Urothelium cell line (cell line): ENCODE measurements at regions not wholly inside any gene's neighbourhood (a gene's known extent, or its start where the extent isn't known, plus 50 kb on each side); places are given as distances from the start of the nearest gene placed in this dataset.

ENCODE experiments used
- DNase-seq: peaks from one replicate; pipeline ENCODE4 v3.0.0; 2011; ENCODE audit warnings: low spot score, mixed read lengths
- FAIRE-seq: peaks from 2 replicates; lab custom pipeline; 2011; peaks lifted over from hg19 to GRCh38; lab: Jason Lieb, UNC

DNA sequence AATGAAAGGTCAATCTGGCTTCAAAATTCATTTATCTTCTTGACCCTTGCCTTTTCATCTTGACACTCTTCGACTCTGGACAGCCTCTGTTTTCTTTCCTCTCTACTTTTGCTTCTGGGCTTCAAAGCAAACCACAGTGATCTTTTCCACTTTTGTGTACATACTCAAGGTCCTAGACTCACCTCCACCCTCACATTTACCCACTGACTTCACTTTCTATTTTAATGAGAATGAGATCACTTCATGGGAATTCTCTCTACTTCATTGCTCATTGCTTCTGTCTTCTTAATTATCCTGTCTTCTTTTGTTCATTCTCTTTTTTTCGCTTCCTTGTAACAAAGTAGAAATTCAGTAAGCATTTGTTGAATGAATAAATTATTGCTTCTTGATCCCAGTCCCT is 330.1 kb upstream of the HAND2 start:
- no peak for FAIRE-seq

GRCh38 chr4:173859091-173859713 is 329.2 kb upstream of the HAND2 start:
- DNase-seq (no peak), FAIRE-seq (no peak)

More for the DNA sequence above, 330.1 kb upstream of the HAND2 start:
- no peak for DNase-seq

DNA sequence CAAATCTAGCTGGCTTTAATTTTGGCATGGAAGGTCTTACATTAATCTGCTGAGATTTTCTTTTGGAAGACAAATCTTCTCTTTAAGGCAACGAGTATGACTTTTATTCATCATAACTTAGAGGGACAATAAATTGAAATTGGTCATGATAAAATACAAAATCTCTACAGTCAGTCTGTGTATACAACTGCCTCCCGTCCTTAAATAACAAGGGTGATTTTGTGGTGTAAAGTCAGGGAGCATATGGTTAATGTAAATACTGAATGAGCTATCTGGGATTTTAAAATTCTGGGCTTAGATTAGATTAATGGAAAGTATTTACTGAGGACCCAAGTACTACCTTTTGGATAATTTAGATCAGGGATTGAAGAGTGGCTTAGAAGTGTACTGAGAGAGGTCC is 328.4 kb upstream of the HAND2 start:
- no peak for FAIRE-seq

DNA sequence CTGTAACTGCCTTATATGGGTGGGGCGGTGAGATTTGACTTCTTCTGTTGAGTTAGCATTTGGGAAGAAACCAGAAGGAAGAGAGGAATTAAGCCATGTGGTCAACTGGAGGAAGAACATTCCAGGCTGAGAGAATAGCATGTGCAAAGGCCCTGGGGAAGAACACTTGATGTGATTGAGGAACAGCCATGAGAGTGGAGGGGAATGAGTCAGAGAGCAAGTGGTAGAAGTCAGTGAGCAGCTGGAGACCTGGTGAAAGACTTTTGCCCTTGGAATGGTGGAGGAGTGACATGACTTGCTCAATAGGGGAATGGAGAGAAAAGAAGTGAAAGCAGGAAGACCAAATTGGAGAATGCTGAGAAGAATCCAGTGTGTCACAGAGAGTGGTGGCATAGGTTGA is 327.8 kb upstream of the HAND2 start:
- FAIRE-seq (no peak), DNase-seq (no peak)

More for the DNA sequence above, 328.4 kb upstream of the HAND2 start:
- DNase-seq: no peak

- DNase-seq: no peak
- no peak for FAIRE-seq
Observed at GRCh38 chr4:173855015-173855414, 325.0 kb upstream of the HAND2 start.

GRCh38 chr4:173852775-173853174 is 322.7 kb upstream of the HAND2 start:
- FAIRE-seq (no peak), DNase-seq (no peak)

- FAIRE-seq (no peak), DNase-seq (no peak)
Observed at GRCh38 chr4:173845580-173845979, 315.6 kb upstream of the HAND2 start.

- no peak for DNase-seq
- FAIRE-seq: no peak
Observed at GRCh38 chr4:173839865-173840264, 309.8 kb upstream of the HAND2 start.

GRCh38 chr4:173837517-173837916 is 307.5 kb upstream of the HAND2 start:
- DNase-seq (no peak), FAIRE-seq (no peak)

DNA sequence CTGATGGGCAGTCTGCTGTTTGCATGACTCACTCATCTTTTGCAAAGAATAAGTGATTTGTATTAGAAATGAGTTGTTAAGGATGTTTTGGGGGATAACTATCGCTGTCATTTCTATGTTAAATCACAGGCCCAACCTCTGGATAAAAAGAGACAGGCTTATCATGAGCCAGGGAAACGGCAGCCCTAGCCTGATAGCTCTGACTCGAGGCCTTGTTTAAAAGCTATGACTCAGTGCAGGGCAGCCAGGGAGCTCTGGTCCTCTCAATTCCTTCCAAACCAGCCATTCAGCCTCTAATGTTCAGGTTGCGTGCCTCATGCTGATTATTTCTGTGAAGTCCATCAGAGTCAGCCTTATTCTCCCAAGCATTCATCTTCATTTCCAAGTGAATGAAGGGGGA is 305.9 kb upstream of the HAND2 start:
- peak; percentile 13 for DNase-seq
- no peak for FAIRE-seq

GRCh38 chr4:173834151-173834550 is 304.1 kb upstream of the HAND2 start:
- no peak for DNase-seq
- no peak for FAIRE-seq

DNA sequence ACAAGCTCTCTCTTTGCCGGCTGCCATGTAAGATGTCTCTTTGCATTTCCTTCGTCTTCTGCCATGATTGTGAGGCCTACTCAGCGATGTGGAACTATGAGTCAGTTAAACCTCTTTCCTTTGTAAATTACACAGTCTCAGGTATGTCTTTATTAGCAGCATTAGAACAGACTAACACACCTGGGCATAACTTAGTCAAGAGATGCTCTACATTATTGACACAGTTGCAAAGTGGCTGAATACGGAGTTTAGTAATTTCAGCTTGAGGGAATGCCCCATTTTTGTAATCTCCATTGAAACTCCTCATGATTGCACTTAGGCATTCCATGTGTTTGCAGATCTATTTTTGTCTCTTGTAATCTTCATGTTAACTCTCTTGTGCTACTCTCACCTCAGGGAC is 299.5 kb upstream of the HAND2 start:
- no peak for DNase-seq
- FAIRE-seq: no peak

DNA sequence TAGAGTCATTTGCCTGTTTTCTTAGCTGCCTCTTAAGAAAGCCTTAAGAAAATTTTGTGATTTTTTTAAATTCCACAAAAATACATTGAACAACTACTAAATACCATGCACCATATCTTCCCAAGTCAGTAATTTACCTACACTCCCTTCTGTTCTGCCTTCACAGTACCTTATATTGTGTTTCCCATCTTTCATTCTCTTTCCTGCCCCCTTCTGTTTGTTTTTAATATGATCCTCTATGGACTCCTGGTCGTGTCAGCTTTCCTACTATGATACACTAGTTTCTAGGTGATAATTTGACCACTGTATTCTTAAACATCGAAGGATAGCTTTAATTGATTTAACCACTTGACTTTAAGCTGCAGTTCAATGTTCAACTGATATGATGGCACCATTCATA is 297.7 kb upstream of the HAND2 start:
- FAIRE-seq: no peak
- no peak for DNase-seq

GRCh38 chr4:173821876-173822275 is 291.8 kb upstream of the HAND2 start:
- FAIRE-seq (no peak), DNase-seq (no peak)

- DNase-seq: no peak
- FAIRE-seq: no peak
Observed at GRCh38 chr4:173821036-173821435, 291.0 kb upstream of the HAND2 start.

- FAIRE-seq (no peak), DNase-seq (no peak)
Observed at GRCh38 chr4:173807347-173807746, 277.3 kb upstream of the HAND2 start.

DNA sequence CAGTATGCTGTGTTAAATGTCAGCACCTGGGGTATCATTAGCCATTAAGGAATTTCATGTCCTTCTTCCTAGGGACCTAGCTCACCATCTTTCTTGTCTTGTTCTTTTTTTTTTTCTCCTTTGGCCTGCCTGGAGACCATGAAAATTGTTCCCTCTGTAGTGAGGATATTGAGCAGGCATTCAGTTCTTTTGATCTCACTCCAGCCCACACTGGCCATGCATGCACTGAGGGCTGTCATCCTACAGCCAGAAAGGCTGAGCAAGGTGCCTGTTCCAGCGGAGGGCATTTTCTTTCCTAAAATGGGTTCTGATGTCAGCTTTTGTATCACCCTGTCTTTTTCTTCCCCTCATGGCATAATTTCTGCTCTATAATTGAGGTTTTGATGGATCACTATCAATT is 275.9 kb upstream of the HAND2 start:
- no peak for DNase-seq
- FAIRE-seq: no peak

- no peak for FAIRE-seq
- no peak for DNase-seq
Observed at GRCh38 chr4:173802662-173803022, 272.6 kb upstream of the HAND2 start.

DNA sequence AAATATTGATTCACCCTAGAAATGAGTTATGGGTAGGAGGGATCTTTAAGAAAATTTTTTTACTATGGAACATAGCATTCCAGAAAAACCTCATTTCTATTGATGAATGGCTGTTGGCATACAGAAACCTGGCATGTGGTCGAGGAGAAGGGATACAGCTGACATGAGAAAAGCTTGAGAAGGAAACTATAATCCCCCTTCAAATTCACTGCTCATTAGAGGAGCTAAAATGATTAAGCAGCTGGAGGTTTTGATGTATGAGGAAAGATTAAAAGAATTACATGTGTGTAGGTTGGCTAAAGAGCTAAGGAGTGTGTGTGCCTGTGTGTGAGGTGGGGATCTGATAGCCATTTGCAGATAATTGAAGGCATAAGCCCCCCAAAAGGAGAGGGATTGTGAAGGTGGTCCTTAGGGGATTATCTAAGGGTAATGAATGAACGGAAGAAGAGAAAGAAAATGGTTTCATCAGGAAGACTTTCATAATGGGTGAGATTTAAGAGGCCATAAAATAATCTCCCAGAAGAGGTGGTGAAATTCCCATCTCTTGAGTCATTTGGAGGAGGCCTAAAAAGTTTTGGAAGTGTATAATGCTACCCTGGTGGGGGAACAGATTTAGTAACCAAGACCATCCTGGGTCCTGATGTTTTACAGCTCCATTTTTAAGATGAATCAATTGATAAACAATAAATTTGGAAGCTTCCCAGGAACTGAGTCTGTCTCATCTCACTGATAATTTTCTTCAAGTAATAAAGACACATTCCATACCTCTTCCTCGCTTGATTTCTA is 272.0 kb upstream of the HAND2 start:
- DNase-seq (no peak), FAIRE-seq (no peak)

GRCh38 chr4:173801361-173801760 is 271.3 kb upstream of the HAND2 start:
- no peak for DNase-seq
- FAIRE-seq: no peak

DNA sequence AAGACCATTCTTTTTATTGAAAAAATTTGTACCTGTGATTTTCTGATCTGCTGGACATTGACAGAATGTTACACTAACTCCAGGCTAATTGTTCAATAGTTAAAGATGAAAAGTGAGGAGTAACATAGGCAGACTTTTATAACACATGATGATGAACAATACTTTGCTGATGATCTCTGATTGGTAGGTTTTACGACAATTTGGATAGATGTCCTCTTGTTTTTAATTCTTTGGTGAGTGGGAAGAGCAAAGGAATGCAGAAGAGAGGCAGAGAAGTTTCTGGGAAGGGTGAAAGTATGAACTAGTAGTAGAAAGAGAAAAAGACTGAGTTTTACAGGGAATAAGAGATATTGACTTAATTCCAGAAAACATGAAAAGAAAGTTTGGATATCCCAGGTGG is 267.3 kb upstream of the HAND2 start:
- DNase-seq: no peak
- FAIRE-seq: no peak

GRCh38 chr4:173794662-173795061 is 264.6 kb upstream of the HAND2 start:
- FAIRE-seq: no peak
- DNase-seq: no peak
